GM18498 (cell line): ENCODE measurements at regions not wholly inside any gene's neighbourhood (a gene's known extent, or its start where the extent isn't known, plus 50 kb on each side); places are given as distances from the start of the nearest gene placed in this dataset.
"Not testable (repeated sequence)": the region's sequence is repeated elsewhere in the genome, so short reads cannot be mapped to it uniquely, and the experiment has no call there.

ENCODE experiments used
- ATAC-seq: cut with Tn5 transposase; IDR thresholded peaks from one replicate; pipeline ENCODE4 v1.9.1; 2021; ENCODE audit warnings: mild to moderate bottlenecking, moderate library complexity; ENCODE audit not compliant: unreplicated experiment

DNA sequence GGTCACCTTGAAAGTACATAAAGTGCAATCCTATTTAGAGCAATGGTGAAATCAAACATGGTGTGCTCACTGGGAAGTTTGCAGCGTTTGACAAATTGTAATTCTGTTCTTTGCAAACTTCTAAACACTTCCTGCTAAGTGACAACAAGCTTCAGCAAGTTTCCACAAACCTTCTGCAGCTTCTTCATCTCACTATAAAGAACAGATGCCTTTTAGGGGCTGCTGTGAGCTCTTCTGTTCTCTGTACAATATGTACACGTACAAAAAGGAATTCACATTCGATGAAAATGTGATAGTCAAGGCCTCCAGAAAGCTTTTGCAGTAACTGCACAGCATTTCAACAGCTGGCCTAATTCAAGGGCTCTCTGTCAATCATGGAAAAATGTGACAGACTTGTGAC is 543.1 kb downstream of the CETN3 start:
- ATAC-seq, result no peak

DNA sequence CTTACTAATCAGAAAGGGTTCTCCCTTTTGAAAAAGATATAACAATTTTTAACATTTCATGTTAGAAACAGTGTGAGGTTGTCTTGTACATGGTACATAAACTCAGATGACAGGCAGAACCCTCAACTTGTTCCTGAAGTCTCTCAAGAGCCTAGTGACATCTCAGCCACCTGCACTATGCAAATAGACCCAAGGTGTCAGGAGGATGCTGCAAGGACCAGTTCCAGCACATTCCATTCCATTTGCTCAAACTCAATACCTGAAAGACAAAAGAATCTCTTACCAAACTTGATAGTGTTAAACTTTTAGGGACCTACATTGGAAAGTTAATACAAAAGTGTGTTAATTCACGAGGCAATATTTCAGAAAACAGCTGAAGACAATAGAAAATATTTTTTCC is 544.6 kb downstream of the CETN3 start:
- no peak for ATAC-seq

DNA sequence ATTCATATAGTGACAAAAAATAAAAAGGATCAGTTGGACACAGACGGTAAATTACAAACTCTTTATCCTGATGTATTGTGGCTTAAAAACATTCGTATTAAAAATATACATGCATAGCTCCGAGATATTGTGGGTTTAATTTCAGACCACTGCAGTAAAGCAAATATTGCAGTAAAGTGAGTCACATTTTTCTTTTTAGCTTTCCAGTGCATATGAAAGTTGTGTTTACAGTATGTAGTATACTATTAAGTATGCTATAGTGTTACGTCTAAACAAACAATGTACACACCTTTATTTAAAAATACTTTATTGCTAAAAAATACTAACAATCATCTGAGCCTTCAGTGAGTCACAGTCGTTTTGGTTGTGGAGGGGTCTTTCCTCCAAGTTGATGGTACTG is 551.8 kb downstream of the CETN3 start:
- ATAC-seq, result no peak

DNA sequence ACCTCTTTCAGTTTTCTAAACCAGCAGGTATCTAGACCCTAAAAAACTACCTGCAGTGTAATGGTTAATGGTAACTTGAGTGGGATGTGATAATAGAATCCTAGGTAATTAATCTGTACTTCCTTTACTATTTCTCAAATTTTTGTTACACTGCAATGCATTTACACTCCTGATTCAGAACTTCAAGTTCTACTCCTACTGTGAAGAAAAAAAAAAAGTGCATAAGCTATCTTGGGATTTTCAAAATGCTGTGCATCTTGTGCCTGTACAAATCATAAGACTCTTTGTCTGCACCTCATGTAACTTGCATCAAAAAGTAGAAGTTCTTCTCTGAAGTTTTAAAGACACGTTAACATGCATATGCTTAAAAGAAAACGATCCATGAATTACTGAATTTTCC is 554.1 kb downstream of the CETN3 start:
- no peak for ATAC-seq

DNA sequence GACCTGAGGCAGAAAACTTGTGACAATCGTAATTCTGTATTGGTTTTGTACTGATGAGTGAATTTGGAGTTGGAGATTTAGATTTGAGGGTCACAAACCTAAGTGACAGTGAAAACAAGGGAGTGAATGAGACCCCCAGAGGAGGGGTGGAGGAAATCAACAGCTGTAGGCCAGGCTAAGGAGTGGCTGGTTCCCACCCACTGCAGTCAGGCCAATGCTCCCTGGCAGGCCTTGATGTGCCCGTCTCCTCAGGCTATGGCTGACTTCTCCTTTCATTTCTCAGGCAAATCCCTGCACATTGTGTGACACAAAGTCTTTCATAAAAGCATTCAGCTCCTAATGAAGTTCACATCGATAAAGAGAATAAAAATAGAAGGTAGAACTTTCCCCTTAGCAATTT is 557.6 kb downstream of the CETN3 start:
- no peak for ATAC-seq

DNA sequence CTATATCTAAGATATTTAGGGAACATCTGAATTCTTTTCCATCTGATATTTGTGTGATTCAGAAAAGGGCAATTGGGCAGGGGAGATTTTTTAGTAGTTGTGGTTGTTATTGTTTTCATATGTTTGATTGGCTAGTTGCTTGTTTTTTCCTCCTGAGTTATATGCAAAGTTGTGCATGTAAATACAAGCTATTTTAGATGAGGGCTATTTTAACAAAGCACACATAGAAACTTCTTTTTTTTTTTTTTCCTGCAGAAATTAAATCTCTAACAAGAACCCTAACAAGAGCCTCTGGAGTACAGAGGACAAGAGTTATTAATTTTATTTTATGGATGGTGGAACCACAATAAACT is 559.1 kb downstream of the CETN3 start:
- ATAC-seq, result no peak

DNA sequence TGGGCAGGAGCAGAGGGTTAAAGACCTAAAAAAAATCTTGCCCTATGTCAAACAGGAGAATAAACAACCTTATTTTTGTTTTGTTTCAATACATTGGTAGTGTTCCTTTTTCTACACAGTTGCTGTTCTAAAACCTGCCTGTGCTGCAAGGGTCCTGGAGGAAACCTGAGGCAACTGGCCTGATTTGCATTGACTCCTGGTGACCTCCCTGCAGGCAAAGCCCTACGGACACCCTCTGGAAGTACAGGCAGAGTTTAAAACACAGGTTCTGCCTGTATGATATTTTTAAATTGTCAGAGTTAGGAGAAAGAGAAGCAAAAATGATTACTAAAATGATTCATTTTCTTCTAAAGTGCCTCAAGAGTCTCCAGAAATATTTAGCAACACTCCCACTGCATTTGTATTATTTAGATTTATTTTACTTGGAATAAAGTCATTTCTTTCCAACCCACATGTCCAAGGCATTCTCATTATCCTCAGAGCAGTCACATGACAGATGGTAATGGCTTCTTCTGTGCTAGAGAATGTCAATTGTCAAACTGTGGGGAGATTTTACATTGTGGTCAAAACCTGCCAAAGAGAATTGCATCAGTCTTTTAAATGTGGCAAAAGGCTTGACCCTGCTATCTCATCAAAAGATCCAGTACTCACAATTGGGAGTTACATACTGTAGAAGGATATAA is 559.6 kb downstream of the CETN3 start:
- ATAC-seq, result no peak

DNA sequence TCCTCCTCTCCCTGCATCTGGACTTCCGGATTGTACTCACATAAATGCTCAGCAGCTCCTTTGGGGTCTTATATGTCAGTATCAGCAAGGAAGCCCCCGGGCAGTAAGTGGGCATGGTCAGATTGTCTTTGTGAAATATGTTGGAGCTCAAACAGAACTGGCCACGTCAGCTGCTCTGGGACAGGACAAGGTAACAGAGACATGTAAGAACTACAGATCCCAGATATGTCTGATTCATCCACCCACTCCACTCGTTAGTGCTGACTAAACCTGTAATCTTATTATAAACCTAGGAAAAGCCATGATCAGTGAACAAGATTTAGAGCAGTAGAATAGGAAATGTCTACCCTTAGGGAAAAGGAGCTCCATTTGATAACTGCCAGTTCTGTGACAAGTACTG is 561.8 kb downstream of the CETN3 start:
- ATAC-seq, result no peak

DNA sequence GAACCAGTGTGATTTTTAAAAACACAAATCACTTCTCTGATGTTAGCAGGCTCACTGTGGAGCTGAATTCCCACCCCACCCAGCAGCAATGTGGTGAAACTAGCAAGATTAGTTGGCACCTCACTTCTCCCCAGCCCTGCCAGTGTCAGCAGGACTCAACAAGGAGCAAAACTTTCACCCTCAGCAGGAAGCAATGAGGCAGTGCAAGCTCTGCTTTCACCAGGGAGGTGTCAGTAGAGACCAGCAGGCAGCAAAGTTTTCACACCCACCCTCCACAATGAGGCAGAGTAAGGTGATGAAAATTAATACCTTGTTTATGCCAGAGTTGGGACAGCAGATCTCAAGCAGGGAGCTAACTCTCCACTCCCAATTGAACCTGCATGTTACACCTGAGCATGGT is 565.0 kb downstream of the CETN3 start:
- no peak for ATAC-seq

DNA sequence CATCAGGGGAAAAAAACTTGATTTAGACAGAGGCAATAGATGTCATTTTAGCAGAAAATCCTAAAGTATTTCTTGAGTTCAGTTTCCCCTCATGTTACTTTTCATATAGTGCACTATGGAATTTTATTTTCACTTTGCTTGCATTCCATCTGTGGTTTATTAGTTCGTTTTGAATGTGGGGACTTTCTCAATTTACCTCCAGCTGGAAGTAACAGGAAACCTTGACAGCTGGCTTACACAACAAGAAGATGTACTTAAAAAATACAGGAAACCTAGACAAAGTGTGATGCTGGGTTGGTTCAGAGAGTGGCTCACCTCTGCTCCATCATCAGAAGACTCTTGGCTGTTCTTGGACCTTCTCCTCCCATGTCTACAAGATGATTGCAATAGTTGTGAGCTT is 567.0 kb downstream of the CETN3 start:
- ATAC-seq, result no peak

DNA sequence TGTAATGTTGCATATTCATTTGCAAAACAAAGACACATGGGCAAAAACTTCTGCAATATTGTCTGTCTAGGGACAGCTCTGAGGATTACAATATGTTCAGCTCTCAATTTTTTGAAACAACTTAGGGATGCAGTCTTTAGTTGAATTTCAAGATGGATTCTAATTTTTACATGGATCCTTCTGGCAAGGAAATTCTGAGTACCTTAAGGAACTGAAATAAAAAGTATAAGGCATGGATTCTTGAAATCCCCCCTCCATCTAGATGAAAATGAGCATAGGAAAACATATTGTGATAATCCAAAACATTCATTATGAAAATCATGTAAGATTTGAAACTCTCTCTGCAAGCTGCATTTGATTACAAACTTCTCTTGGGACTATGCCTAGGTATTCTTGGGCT is 568.6 kb downstream of the CETN3 start:
- ATAC-seq, result no peak

DNA sequence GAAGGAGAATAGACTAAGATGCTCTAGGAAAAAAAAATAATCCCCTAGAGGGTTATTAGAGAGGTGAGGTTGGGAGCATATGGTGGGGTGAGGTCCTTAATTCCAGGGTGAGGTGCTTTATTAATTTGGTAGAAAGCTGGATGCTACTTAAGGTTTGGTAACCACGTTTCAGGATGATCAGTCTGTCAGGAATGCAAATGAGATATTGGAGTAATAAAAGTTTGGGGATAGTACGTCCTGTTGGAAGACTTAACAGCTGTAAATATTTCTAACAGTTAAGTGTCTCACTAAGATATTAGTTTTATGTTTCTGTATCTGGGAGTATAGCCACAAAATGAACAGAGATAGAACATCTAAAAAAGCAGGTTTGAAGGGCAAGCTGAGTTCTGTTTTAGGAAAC is 578.9 kb downstream of the CETN3 start:
- ATAC-seq, result no peak

DNA sequence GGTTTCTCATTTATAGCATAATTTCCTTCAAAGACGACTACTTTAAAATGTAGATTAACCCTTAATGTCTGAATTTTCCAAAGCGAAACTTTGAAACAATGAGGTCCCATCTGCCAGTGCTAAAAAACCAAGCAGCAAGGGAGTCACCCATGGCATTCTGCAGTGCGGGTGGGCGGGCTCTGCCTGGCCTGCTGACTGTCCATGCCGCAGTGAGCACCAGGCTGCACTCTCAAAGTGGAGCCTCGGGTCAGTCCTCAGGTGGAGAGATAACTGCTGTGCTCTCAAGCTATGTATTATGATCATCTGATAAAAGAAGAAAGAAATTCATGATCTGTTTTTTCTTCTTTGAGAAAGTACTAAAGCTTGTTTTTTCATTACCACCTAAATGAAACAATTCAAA is 581.6 kb downstream of the CETN3 start:
- ATAC-seq, result no peak

DNA sequence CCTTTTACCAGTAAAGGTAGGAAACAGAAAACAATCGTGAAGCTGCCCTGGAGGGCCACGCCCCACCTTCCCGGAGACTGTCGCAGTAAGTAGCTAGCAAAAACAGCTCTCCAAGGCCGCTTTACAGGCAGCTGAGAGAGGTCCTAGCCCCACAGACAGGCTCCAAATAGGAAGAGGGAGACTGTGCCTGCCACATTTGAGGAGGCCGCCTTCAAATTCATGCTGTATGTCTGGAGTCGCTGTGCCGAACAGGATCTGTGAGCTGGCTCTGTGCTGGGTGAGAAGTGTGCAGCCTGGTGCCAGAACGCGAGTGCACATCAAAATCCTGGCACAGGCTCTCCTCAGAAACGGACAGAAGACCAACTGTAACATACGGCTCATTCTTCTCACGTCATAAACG is 582.2 kb downstream of the CETN3 start:
- ATAC-seq, result no peak

DNA sequence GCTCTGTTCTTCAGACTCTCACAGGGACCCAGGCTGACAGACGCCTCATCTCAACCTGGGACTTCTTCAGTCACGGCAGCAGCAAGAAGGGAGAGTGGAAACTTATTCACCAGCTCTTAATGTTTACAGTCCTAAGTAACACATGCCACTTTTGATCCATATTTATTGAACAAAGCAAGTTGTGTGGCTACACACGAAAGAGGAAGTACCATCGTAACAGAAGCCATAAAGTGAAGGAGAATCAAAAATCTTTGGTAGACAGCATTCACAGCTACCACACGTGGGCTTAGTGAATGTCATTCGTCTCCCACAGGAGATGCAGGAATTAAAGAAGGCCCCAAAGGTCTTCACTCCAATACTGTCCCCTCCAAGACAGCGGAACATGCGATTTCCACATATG is 582.6 kb downstream of the CETN3 start:
- ATAC-seq, result no peak

DNA sequence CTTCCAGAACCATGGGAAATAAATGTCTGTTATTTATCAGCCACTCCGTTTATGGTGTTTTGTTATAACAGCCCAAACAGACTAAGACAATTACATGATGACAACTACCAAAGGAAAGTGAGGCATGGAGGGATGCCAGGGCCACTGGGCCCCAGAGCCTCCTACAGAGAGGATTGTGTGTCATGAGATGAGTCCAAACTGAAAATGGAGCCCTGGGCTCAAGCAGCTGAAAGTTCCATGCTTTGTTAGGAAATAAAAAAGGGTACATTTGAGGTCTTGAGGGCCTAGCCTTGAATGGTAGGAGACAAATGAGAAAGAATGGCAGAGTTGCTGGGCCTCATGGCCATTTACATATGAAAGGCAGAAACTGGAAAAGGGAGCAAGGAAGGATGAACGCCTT is 586.5 kb downstream of the CETN3 start:
- no peak for ATAC-seq

DNA sequence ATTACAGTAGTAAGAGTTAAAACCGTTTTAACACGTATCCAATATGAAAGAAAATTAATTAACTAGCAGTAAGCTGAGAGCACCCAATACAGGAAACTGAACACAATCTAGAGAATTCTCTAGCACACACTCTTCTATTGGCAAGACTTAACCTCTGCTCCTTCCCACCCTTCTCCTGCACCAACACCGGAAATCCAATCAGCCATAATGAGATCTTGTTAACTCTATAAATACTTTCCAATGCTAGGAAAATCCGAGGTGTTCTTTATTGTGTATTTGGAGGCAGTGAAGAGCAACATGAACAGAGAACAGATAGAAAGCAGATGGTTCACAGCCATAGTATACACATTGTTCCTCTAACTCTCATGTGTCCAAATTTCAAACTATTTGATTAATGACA is 591.7 kb downstream of the CETN3 start:
- ATAC-seq, result no peak

DNA sequence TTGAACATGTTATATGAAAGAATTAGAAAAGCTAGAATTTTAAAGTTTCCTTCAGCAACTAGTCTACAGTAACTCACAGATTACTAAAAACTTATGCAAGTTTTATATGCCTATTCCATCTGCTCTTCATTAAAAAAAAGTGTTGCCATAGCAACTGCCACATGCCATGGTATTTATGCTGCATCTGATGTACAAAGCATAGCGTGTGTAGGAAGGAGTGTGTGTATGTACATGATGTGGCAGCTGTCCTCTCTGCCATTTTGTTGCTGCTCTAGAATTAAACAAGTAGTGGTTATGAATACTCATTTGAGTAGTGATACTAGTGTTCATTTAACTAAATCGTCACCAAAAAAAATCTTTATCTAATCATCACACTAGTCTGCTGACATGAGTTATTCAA is 593.5 kb downstream of the CETN3 start:
- no peak for ATAC-seq

DNA sequence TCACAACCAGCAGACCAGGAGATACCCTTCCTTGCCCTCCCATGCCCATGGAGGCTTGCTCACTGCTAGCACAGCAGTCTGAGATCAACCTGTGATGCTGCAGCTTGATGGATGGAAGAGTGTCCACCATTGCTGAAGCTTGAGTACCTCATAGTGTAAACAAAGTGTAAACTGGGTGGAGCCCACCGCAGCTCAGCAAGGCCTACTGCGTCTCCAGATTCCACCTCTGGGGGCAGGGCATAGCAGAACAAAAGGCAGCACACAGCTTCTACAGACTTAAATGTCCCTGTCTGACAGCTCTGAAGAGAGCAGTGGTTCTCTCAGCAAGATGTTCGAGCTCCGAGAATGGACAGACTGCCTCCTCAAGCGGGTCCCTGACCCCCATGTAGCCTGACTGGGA is 608.8 kb downstream of the CETN3 start:
- ATAC-seq, result not testable (repeated sequence)

DNA sequence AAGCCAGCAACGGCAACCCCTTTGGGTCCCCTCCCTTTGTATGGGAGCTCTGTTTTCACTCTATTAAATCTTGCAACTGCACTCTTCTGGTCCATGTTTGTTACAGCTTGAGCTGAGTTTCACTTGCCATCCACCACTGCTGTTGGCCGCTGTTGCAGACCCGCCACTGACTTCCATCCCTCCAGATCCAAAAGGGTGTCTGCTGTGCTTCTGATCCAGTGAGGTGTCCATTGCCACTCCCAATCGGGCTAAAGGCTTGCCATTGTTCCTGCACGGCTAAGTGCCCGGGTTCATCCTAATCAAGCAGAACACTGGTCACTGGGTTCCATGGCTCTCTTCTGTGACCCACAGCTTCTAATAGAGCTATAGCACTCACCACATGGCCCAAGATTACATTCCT is 615.1 kb downstream of the CETN3 start:
- not testable (repeated sequence) for ATAC-seq

DNA sequence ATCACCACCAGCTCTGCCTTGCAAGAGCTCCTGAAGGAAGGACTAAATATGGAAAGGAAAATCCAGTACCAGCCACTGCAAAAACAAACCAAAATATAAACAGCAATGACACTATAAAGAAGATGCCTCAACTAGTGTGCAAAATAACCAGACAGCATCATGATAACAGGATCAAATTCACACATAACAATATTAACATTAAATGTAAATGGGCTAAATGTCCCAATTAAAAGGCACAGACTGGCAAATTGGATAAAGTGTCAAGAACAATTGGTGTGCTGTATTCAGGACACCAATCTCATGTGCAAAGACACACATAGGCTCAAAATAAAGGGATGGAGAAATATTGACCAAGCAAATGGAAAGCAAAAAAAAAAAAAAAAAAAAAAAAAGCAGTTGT is 629.8 kb downstream of the CETN3 start:
- ATAC-seq, result not testable (repeated sequence)

DNA sequence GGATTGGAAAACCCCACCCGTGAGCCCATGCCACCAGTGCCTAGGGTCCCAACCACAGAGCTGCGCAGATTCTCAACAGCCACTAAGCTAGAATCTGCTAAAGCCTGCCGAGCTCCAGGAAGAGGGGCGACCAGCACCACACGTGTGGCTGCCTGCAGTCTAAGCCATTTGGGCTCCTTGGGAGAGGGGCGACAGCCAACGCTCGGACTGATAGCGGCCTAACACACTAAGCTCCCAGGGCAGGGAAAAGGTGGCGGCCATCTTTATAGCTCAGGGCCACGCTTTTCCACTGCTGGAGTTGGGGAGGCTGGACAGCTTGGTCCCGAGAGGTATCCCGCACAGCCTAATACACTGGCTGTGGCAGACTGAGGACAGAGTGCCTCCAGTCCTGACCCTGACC is 631.8 kb downstream of the CETN3 start:
- no peak for ATAC-seq

DNA sequence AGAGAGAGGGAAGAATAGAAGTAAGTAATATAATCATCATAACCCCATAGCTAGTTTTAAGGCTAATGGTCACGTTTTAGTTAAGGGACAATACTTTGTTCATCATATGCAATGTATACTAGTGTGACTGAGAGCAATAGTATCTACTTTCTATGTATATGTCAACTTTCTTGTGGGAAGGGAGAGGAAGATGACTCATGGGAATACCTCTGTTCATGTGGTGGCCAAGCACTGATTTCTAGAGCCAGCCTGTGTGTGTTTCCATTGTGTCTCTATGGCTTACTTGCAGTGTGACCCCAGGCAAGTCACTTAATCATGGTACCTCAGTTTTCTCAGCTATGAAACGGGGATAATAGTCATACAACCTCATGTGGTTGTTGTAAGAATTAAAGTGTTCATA is 639.6 kb downstream of the CETN3 start:
- no peak for ATAC-seq

DNA sequence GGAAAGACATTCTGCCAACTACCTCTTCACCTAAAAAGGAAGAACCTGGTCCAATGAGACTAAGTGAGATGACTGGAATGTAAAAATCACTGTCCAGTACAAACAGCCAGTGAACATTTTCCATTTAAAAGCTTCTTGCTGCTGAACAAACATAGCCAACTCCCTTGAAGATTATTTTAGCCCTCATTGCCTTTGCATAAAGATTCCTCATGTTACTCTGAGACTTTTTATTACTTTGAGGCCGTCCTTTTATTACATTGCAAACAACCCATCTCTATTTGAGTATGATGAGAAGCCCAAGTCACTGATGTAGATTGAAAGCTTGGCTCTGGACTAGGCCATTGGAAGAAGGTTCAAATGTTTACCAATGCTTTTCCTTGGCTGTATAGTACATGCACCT is 649.8 kb downstream of the CETN3 start:
- ATAC-seq, result no peak
